Caco-2 (cell line): ENCODE measurements at regions not wholly inside any gene's neighbourhood (a gene's known extent, or its start where the extent isn't known, plus 50 kb on each side); places are given as distances from the start of the nearest gene placed in this dataset.
A peak's percentile ranks its signal among the peaks of the same experiment; 100 is the strongest.

ENCODE experiments used
- BruUV-seq: library from RNA; stranded (reverse); fragments of 400-500 nt; replicated peaks from 2 replicates; lab custom pipeline; 2021; lab: Mats Ljungman, UMichigan
- CTCF ChIA-PET: fragments of 300-600 bp; sonication (Branson Sonifier 250); formaldehyde crosslinking; loops from one replicate; lab custom pipeline; 2022; ENCODE audit warnings: antibody characterized with exemption; lab: Charles Lee
- POLR2A ChIA-PET: fragments of 300-600 bp; sonication (Branson Sonifier 250); formaldehyde crosslinking; loops from one replicate; lab custom pipeline; 2022; ENCODE audit warnings: antibody characterized with exemption; lab: Charles Lee
- DNase-seq, 2 experiments: peaks; one replicate each; pipeline versions ENCODE4 v3.0.0 to v3.0.0-alpha.2; 2020 to 2022
- H3K27me3 ChIP-seq: replicated peaks from 2 replicates; pipeline ENCODE4 v1.6.0; 2011; ENCODE audit warnings: low read length; ENCODE audit not compliant: control insufficient read depth, insufficient read depth
- H3K36me3 ChIP-seq: 2 replicates; pipeline ENCODE4 v1.5.1; 2011; ENCODE audit warnings: low read length; ENCODE audit not compliant: control insufficient read depth, insufficient read depth
- H3K4me1 ChIP-seq: fragments of 250-450 bp; sonication (Bioruptor Pico); 2 replicates; pipeline ENCODE4 v1.5.1; 2020; ENCODE audit warnings: mild to moderate bottlenecking
- H3K4me3 ChIP-seq: 2 replicates; pipeline ENCODE4 v1.5.1; 2011; ENCODE audit warnings: low read depth, mild to moderate bottlenecking, control low read depth, low read length
- H3K9me3 ChIP-seq: fragments of 250-450 bp; sonication (Bioruptor Pico); 2 replicates; pipeline ENCODE4 v1.5.1; 2020; ENCODE audit warnings: mild to moderate bottlenecking, moderate library complexity
- H3K27ac Mint-ChIP-seq: one replicate; pipeline ENCODE4 v1.8.0; 2022; ENCODE audit warnings: mixed read lengths; ENCODE audit not compliant: unreplicated experiment
- H3K27me3 Mint-ChIP-seq: one replicate; pipeline ENCODE4 v1.8.0; 2022; ENCODE audit warnings: mixed read lengths; ENCODE audit not compliant: insufficient read depth, unreplicated experiment
- H3K36me3 Mint-ChIP-seq: one replicate; pipeline ENCODE4 v1.8.0; 2022; ENCODE audit warnings: mild to moderate bottlenecking, mixed read lengths; ENCODE audit not compliant: insufficient read depth, unreplicated experiment
- H3K4me1 Mint-ChIP-seq: one replicate; pipeline ENCODE4 v1.8.0; 2022; ENCODE audit warnings: low read depth, mixed read lengths; ENCODE audit not compliant: unreplicated experiment
- H3K4me3 Mint-ChIP-seq: one replicate; pipeline ENCODE4 v1.8.0; 2022; ENCODE audit warnings: mild to moderate bottlenecking, moderate library complexity, mixed read lengths; ENCODE audit not compliant: unreplicated experiment
- H3K9me3 Mint-ChIP-seq: one replicate; pipeline ENCODE4 v1.8.0; 2022; ENCODE audit warnings: mixed read lengths; ENCODE audit not compliant: unreplicated experiment
- CTCF ChIP-seq, 2 experiments: fragments of 200-600 bp in 1 of 2; IDR thresholded peaks; 1 replicate in 1 of 2; 2 replicates in 1 of 2; pipeline versions ENCODE4 v1.5.1 to v1.8.0; 2011 to 2022; ENCODE audit warnings: antibody characterized with exemption in 1 of 2, control low read depth in 1 of 2, inconsistent platforms in 1 of 2, low read depth in 1 of 2, low read length in 1 of 2, mild to moderate bottlenecking in 1 of 2, moderate library complexity in 1 of 2; ENCODE audit not compliant: insufficient read depth in 1 of 2, severe bottlenecking in 1 of 2, unreplicated experiment in 1 of 2
- intact Hi-C: fragments of 100-400 bp; cut with micrococcal nuclease; formaldehyde crosslinking; loops from one replicate; pipeline ENCODE4 v1.10.0; 2022; ENCODE audit not compliant: unreplicated experiment

DNA sequence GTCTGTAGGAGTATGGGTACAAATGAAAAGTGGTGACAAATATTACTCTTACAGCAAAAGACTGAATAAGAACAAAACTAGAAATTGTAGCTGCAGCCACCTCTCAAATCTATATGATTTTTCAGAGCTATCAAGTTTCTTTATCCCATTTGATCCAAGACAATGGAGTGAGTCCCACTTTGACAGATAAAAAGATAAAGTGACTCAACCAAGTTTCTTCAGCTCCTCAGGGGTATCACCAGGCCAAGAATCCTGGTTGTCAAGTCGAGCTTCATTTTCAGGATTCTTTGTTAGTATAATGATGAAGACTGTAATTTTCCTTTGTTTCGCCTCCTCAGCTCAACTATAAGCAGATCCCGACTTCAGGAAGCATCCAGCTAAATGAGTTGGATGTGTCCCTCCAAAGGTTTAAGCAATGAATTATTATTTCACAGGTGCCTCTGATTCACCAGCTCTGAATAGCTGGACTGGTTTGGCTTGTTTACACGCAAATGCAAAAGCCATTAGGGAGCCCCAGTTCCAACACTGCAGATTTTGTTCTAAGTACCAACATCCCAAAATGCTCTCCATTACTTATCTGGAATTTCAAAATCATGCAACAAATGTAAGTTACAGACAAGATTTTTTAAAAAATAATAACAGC, 238.9 kb downstream of the MAFB start:
- no peaks in the 10 kb centered on the region; the same call in 1 of the 2 replicates for H3K4me1 ChIP-seq
- Mint-ChIP-seq H3K27me3 (peaks cover 7% of the 10 kb centered on the region), H3K27ac (no peak overlapping the region), H3K36me3 (no peaks in the 10 kb centered on the region), H3K9me3 (no peaks in the 10 kb centered on the region), H3K4me1 (no peaks in the 10 kb centered on the region), H3K4me3 (no peak overlapping the region)
- ChIA-PET CTCF (no interaction called here), POLR2A (no interaction called here)
- no peak overlapping the region for H3K4me3 ChIP-seq
- H3K36me3 ChIP-seq: no peaks in the 10 kb centered on the region
- H3K27me3 ChIP-seq: no peaks in the 10 kb centered on the region; the same call in 1 of the 2 replicates
- DNase-seq: no peak
- H3K9me3 ChIP-seq: no peaks in the 10 kb centered on the region
- no TSS peak for BruUV-seq
- intact Hi-C loops: loop anchor here (10.0 kb wide), 2 partner anchors 185 to 235 kb away; partner anchors contain the start of gene MAFB
- TF ChIP-seq CTCF (IDR thresholded peaks at IDR 0.05; ENCODE audit: insufficient read depth in 1 of 2, low read depth in 1 of 2, low read length in 1 of 2, severe bottlenecking in 1 of 2, unreplicated experiment in 1 of 2): no peak

DNA sequence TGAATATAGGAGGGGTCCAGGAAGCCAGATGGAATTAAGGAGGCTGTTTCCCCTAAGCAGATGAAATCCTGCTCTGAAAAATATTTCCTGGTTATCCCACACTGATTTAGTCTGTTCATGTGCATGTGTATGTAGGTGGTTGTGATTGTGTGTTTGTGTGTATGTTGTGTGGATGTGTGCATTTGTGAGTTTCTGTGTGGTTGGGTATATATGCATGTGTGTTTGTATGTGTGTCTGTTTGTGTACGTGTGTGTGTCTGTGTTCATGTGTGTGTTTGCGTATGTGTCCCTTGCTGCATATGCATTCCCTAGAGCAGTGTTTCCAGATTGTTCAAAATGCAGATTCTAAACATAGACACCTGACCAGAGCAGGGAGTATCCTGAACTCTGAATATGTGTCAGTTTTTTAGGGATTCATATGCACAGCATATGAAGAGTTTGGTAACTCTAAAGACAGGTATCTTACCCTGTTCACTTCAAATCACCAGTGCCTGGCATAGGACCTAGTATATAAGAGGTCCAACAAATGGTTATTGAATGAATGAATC, 239.8 kb downstream of the MAFB start:
- H3K27ac Mint-ChIP-seq: no peak overlapping the region
- no peaks in the 10 kb centered on the region for H3K4me1 Mint-ChIP-seq
- Histone ChIP-seq H3K27me3 (no peaks in the 10 kb centered on the region; the same call in 1 of the 2 replicates), H3K36me3 (no peaks in the 10 kb centered on the region), H3K9me3 (no peaks in the 10 kb centered on the region), H3K4me3 (no peak overlapping the region), H3K4me1 (no peaks in the 10 kb centered on the region; the same call in 1 of the 2 replicates)
- intact Hi-C loops: loop anchor here (10.0 kb wide), 2 partner anchors 184 to 236 kb away; partner anchors contain the start of gene MAFB
- peaks cover 7% of the 10 kb centered on the region for H3K27me3 Mint-ChIP-seq
- POLR2A ChIA-PET: no interaction called here
- no peak for TF ChIP-seq CTCF (IDR thresholded peaks at IDR 0.05; ENCODE audit: insufficient read depth in 1 of 2, low read depth in 1 of 2, low read length in 1 of 2, severe bottlenecking in 1 of 2, unreplicated experiment in 1 of 2)
- no TSS peak for BruUV-seq
- DNase-seq: no peak
- no peak overlapping the region for H3K4me3 Mint-ChIP-seq
- no peaks in the 10 kb centered on the region for H3K36me3 Mint-ChIP-seq
- H3K9me3 Mint-ChIP-seq: no peaks in the 10 kb centered on the region
- CTCF ChIA-PET: no interaction called here

DNA sequence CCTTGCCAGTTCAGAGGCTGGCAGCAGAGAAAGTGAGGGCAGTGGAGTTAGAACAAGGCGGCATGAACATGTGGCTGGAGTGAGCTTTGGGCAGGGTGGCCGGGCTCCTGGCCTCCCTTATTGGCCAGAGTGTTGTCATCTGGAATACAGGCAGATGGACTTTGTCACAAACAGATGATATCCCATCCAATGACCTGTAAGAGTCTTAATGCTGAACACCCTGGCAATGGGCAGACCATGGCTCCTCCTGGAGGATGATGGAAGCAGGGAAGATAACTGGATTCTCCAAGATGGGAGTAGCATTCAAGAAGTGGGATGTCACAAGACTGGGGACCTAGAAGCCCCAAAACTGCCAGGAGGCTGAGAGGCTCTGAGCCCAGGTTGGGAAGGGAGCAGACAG, 242.1 kb downstream of the MAFB start:
- POLR2A ChIA-PET: no interaction called here
- no peaks in the 10 kb centered on the region for H3K9me3 Mint-ChIP-seq
- H3K27me3 Mint-ChIP-seq: peaks cover 5% of the 10 kb centered on the region
- no peak for DNase-seq
- H3K36me3 Mint-ChIP-seq: no peaks in the 10 kb centered on the region
- intact Hi-C loops: loop anchor here (10.0 kb wide), 2 partner anchors 182 to 238 kb away; partner anchors contain the start of gene MAFB
- no peaks in the 10 kb centered on the region for H3K9me3 ChIP-seq
- no peak overlapping the region for H3K4me3 Mint-ChIP-seq
- no peaks in the 10 kb centered on the region; the same call in 1 of the 2 replicates for H3K27me3 ChIP-seq
- H3K36me3 ChIP-seq: no peaks in the 10 kb centered on the region
- no peaks in the 10 kb centered on the region; the same call in 1 of the 2 replicates for H3K4me1 ChIP-seq
- no peak overlapping the region for H3K27ac Mint-ChIP-seq
- CTCF ChIA-PET: no interaction called here
- BruUV-seq: no TSS peak
- TF ChIP-seq CTCF (IDR thresholded peaks at IDR 0.05; ENCODE audit: insufficient read depth in 1 of 2, low read depth in 1 of 2, low read length in 1 of 2, severe bottlenecking in 1 of 2, unreplicated experiment in 1 of 2): peak in 1 of 2 experiments; percentile 21
- H3K4me1 Mint-ChIP-seq: no peaks in the 10 kb centered on the region
- no peak overlapping the region for H3K4me3 ChIP-seq
